ENCODE measurements at regions not wholly inside any gene's neighbourhood (a gene's known extent, or its start where the extent isn't known, plus 50 kb on each side); places are given as distances from the start of the nearest gene placed in this dataset.

DNA sequence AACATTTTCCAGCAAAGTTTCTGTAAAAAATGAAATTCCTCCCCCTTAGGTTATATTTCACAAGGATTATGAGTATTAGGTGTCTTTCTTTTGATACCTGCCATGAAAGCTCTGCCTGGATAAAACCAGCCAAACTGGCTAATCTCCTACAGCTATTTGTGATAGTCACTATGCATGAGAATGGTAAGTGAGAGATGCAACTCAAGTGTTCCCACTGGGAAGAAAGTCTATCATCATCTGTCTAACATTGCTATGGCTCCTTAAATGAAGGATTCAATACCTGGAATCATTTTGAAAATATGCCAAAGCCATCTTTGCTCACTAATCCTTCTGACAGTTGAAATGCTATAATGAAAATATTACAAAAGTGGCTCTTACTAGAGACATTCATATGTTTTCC, 339.9 kb upstream of the LRRTM4 start:
- no peak for TF ChIP-seq ZNF391 (tag by site-specific recombination; IDR thresholded peaks at IDR 0.05; ENCODE audit: borderline replicate concordance, low read depth)
- TF ChIP-seq CTCF (tag by site-specific recombination; IDR thresholded peaks at IDR 0.05), result no peak

All from HEK293 (cell line).